NCI-H748 treated with DMSO at 0.1 percent for 48 hours (cell line): ENCODE measurements at regions not wholly inside any gene's neighbourhood (a gene's known extent, or its start where the extent isn't known, plus 50 kb on each side); places are given as distances from the start of the nearest gene placed in this dataset.
"Not testable (repeated sequence)": the region's sequence is repeated elsewhere in the genome, so short reads cannot be mapped to it uniquely, and the experiment has no call there.

ENCODE experiments used
- DNase-seq: peaks from one replicate; lab custom pipeline; 2025; lab: John Stamatoyannopoulos, UW

GRCh38 chr2:236632295-236633218 lies 62.9 kb downstream of the ACKR3 start:
- no peak for DNase-seq

- DNase-seq = no peak
Measured at GRCh38 chr2:236633219-236633570, 63.6 kb downstream of the ACKR3 start.

- DNase-seq = no peak
Measured at GRCh38 chr2:236633775-236634560, 64.3 kb downstream of the ACKR3 start.

GRCh38 chr2:236636261-236636660 lies 66.6 kb downstream of the ACKR3 start:
- no peak for DNase-seq

- DNase-seq = no peak
Measured at GRCh38 chr2:236636714-236637470, 67.3 kb downstream of the ACKR3 start.

- DNase-seq = no peak
Measured at GRCh38 chr2:236637686-236638569, 68.3 kb downstream of the ACKR3 start.

- DNase-seq = no peak
Measured at GRCh38 chr2:236638707-236639106, 69.1 kb downstream of the ACKR3 start.

GRCh38 chr2:236639461-236640235 lies 70.0 kb downstream of the ACKR3 start:
- DNase-seq = no peak

GRCh38 chr2:236641051-236641726 lies 71.6 kb downstream of the ACKR3 start:
- no peak for DNase-seq

GRCh38 chr2:236642125-236642524 lies 72.5 kb downstream of the ACKR3 start:
- DNase-seq = no peak

GRCh38 chr2:236642584-236643291 lies 73.1 kb downstream of the ACKR3 start:
- no peak for DNase-seq

- no peak for DNase-seq
Measured at GRCh38 chr2:236643480-236643879, 73.9 kb downstream of the ACKR3 start.

- no peak for DNase-seq
Measured at GRCh38 chr2:236644067-236644466, 74.4 kb downstream of the ACKR3 start.

GRCh38 chr2:236644502-236644911 lies 74.9 kb downstream of the ACKR3 start:
- DNase-seq = no peak

GRCh38 chr2:236645141-236645540 lies 75.5 kb downstream of the ACKR3 start:
- not testable (repeated sequence) for DNase-seq

GRCh38 chr2:236646441-236646840 lies 76.8 kb downstream of the ACKR3 start:
- DNase-seq = no peak

- no peak for DNase-seq
Measured at GRCh38 chr2:236646871-236647270, 77.2 kb downstream of the ACKR3 start.

- no peak for DNase-seq
Measured at GRCh38 chr2:236647621-236648020, 78.0 kb downstream of the ACKR3 start.

GRCh38 chr2:236653863-236654262 lies 84.2 kb downstream of the ACKR3 start:
- no peak for DNase-seq
